K562 (cell line): ENCODE measurements at regions not wholly inside any gene's neighbourhood (a gene's known extent, or its start where the extent isn't known, plus 50 kb on each side); places are given as distances from the start of the nearest gene placed in this dataset.

Source experiments
- ATAC-seq: fragments of 200-7000 bp; cut with Tn5 transposase; 3 replicates; pipeline ENCODE4 v1.9.1; 2020; ENCODE audit warnings: moderate library complexity
- BruUV-seq: library from RNA; stranded (reverse); fragments of 400-500 nt; replicated peaks from 2 replicates; lab custom pipeline; 2021; lab: Mats Ljungman, UMichigan
- CTCF ChIA-PET: fragments of 300-600 bp; formaldehyde crosslinking; extraction: SDS; loops from one replicate; lab custom pipeline; 2021; ENCODE audit warnings: low intra/inter-chr PET ratio; lab: Yijun Ruan, JAX
- POLR2A ChIA-PET: fragments of 300-600, 350-650 bp; sonication (Branson Sonifier 250); formaldehyde crosslinking; extraction: SDS; loops from one replicate; lab custom pipeline; 2021; ENCODE audit warnings: antibody characterized with exemption, inconsistent platforms; lab: Yijun Ruan, JAX
- DNase-seq, 4 experiments: peaks; one replicate each; pipeline versions ENCODE4 v3.0.0 to v3.0.0-alpha.2; 2011 to 2018; ENCODE audit warnings: low spot score in 3 of 4, mixed read lengths in 3 of 4; ENCODE audit errors: extremely low read depth in 1 of 4
- FAIRE-seq: peaks from 2 replicates; lab custom pipeline; 2011; peaks lifted over from hg19 to GRCh38; lab: Jason Lieb, UNC
- H2AFZ ChIP-seq: 2 replicates; pipeline ENCODE4 v1.6.0; 2011; ENCODE audit warnings: low read depth, low read length, control low read depth, inconsistent platforms
- H3K27ac ChIP-seq: fragments of 200-600 bp; 3 replicates; pipeline ENCODE4 v1.8.0; 2011; ENCODE audit warnings: low read depth, mild to moderate bottlenecking, control low read depth, inconsistent platforms, low read length, moderate library complexity, mixed read lengths; ENCODE audit errors: extremely low read depth
- H3K27me3 ChIP-seq, 2 experiments: fragments of 300-600 bp in 1 of 2; 2 replicates in 1 of 2; 3 replicates in 1 of 2; pipeline versions ENCODE4 v1.6.0 to v1.8.0; 2011; ENCODE audit warnings: inconsistent platforms in 2 of 2, low read length in 2 of 2, mild to moderate bottlenecking in 1 of 2, mixed read lengths in 1 of 2, moderate library complexity in 1 of 2; ENCODE audit not compliant: control insufficient read depth in 2 of 2, insufficient read depth in 2 of 2
- H3K36me3 ChIP-seq: fragments of 300-600 bp; 3 replicates; pipeline ENCODE4 v1.8.0; 2011; ENCODE audit warnings: mild to moderate bottlenecking, low read length, inconsistent platforms; ENCODE audit not compliant: control insufficient read depth, insufficient read depth
- H3K4me1 ChIP-seq, 2 experiments: fragments of 200-600 bp in 1 of 2; replicated peaks in 1 of 2; 2 replicates in 1 of 2; 3 replicates in 1 of 2; pipeline versions ENCODE4 v1.5.1 to v1.8.0; 2011; ENCODE audit warnings: inconsistent platforms in 2 of 2, low read length in 2 of 2, mild to moderate bottlenecking in 1 of 2, mixed read lengths in 1 of 2, moderate library complexity in 1 of 2; ENCODE audit not compliant: control insufficient read depth in 2 of 2, insufficient read depth in 2 of 2
- H3K4me2 ChIP-seq: 2 replicates; pipeline ENCODE4 v1.6.1; 2011; ENCODE audit warnings: low read length, control low read depth, inconsistent platforms, mixed read lengths; ENCODE audit not compliant: insufficient read depth
- H3K4me3 ChIP-seq: fragments of 200-600 bp; sonication (generic), shearing (Covaris generic); 2 replicates; pipeline ENCODE4 v1.5.1; 2016; ENCODE audit warnings: control low read depth, inconsistent platforms
- H3K79me2 ChIP-seq: fragments of 200-600 bp; 3 replicates; pipeline ENCODE4 v1.8.0; 2011; ENCODE audit warnings: low read length, inconsistent platforms; ENCODE audit not compliant: control insufficient read depth, insufficient read depth
- H3K9ac ChIP-seq, 2 experiments: 2 replicates each; pipeline versions ENCODE4 v1.6.0 to v1.6.1; 2011; ENCODE audit warnings: low read depth in 2 of 2, low read length in 2 of 2, control low read depth in 1 of 2, inconsistent platforms in 1 of 2, mild to moderate bottlenecking in 1 of 2, mixed read lengths in 1 of 2; ENCODE audit not compliant: insufficient read depth in 1 of 2
- H3K9me1 ChIP-seq: one replicate; pipeline ENCODE4 v1.6.0; 2011; ENCODE audit warnings: inconsistent platforms, mild to moderate bottlenecking, low read length, moderate library complexity; ENCODE audit not compliant: control insufficient read depth, insufficient read depth
- H3K9me3 ChIP-seq: replicated peaks from 2 replicates; pipeline ENCODE4 v1.5.1; 2011; ENCODE audit warnings: low read depth, low read length, inconsistent platforms; ENCODE audit not compliant: control insufficient read depth, insufficient read depth
- H4K20me1 ChIP-seq: replicated peaks from 2 replicates; pipeline ENCODE4 v1.6.1; 2011; ENCODE audit warnings: low read length, inconsistent platforms, mixed read lengths; ENCODE audit not compliant: control insufficient read depth, insufficient read depth
- ATF1 ChIP-seq, 2 experiments: fragments of 450-650 bp in 1 of 2; IDR thresholded peaks; 2 replicates each; pipeline ENCODE4 v1.6.1; 2016; ENCODE audit warnings: missing compliant biosample characterization in 1 of 2, missing genetic modification characterization in 1 of 2
- CBFA2T2 ChIP-seq: fragments of 450-650 bp; conservative IDR thresholded peaks from 2 replicates; pipeline ENCODE4 v1.6.1; 2017; ENCODE audit warnings: mild to moderate bottlenecking
- GATAD2A ChIP-seq: fragments of 450-650 bp; IDR thresholded peaks from 2 replicates; pipeline ENCODE4 v1.6.1; 2017
- HSF4 ChIP-seq: fragments of 250-450 bp; sonication (Bioruptor Pico); IDR thresholded peaks from 2 replicates; pipeline ENCODE4 v2.1.2; 2022; ENCODE audit warnings: mild to moderate bottlenecking, moderate library complexity, borderline replicate concordance
- JUN ChIP-seq, 2 experiments: sonication (generic) in 1 of 2; formaldehyde crosslinking in 1 of 2; IDR thresholded peaks; 2 replicates each; pipeline versions ENCODE4 v1.6.1 to v1.8.0; 2012 to 2022; ENCODE audit warnings: borderline replicate concordance in 2 of 2, mild to moderate bottlenecking in 2 of 2, improper control_type of control experiment in 1 of 2, low read depth in 1 of 2, low read length in 1 of 2, missing genetic modification reagents in 1 of 2
- L3MBTL2 ChIP-seq: fragments of 450-650 bp; IDR thresholded peaks from 2 replicates; pipeline ENCODE4 v1.6.1; 2016; ENCODE audit warnings: mild to moderate bottlenecking, moderate library complexity
- MEIS2 ChIP-seq: fragments of 450-650 bp; IDR thresholded peaks from 2 replicates; pipeline ENCODE4 v1.6.1; 2014; ENCODE audit warnings: mild to moderate bottlenecking; ENCODE audit not compliant: partially characterized antibody
- PCBP2 ChIP-seq: fragments of 200-400 bp; formaldehyde crosslinking; IDR thresholded peaks from 2 replicates; pipeline ENCODE4 v1.6.1; 2018; ENCODE audit warnings: low read length, low read depth, mild to moderate bottlenecking, moderate library complexity; ENCODE audit not compliant: poor library complexity, severe bottlenecking
- PTTG1 ChIP-seq: fragments of 450-650 bp; IDR thresholded peaks from 2 replicates; pipeline ENCODE4 v1.6.1; 2016; ENCODE audit warnings: low read depth, mild to moderate bottlenecking, missing genetic modification characterization, missing compliant biosample characterization
- RFX1 ChIP-seq: fragments of 450-650 bp; IDR thresholded peaks from 2 replicates; pipeline ENCODE4 v1.6.1; 2016; ENCODE audit warnings: mild to moderate bottlenecking, moderate library complexity
- RHOXF2B ChIP-seq: fragments of 250-450 bp; sonication (Bioruptor Pico); conservative IDR thresholded peaks from 2 replicates; pipeline ENCODE4 v1.5.1; 2021
- THRA ChIP-seq: fragments of 450-650 bp; IDR thresholded peaks from 2 replicates; pipeline ENCODE4 v1.6.1; 2017; ENCODE audit warnings: mild to moderate bottlenecking, moderate library complexity
- TOE1 ChIP-seq, 2 experiments: fragments of 450-650 bp in 1 of 2; sonication (generic) in 1 of 2; formaldehyde crosslinking in 1 of 2; IDR thresholded peaks; 2 replicates each; pipeline versions ENCODE4 v1.7.1 to v1.8.0; 2016 to 2022; ENCODE audit warnings: borderline replicate concordance in 2 of 2, mild to moderate bottlenecking in 2 of 2, antibody characterized with exemption in 1 of 2, inconsistent platforms in 1 of 2, low read depth in 1 of 2, missing genetic modification reagents in 1 of 2, moderate library complexity in 1 of 2
- ZNF124 ChIP-seq: sonication (generic); formaldehyde crosslinking; IDR thresholded peaks from 2 replicates; pipeline ENCODE4 v1.8.1; 2022; ENCODE audit warnings: missing genetic modification reagents
- ZNF324 ChIP-seq: fragments of 250-450 bp; sonication (Bioruptor Pico); IDR thresholded peaks from 2 replicates; pipeline ENCODE4 v1.4.0; 2020; ENCODE audit warnings: mild to moderate bottlenecking
- ZNF584 ChIP-seq: fragments of 200-800 bp; sonication (Bioruptor generic); IDR thresholded peaks from 2 replicates; pipeline ENCODE4 v1.6.1; 2016; ENCODE audit warnings: low read depth, mild to moderate bottlenecking, missing genetic modification characterization, missing compliant biosample characterization
- whole genome bisulfite sequencing: fragments of 100-300 bp; shearing (Covaris generic); methylation state at CpG from one replicate; pipeline ENCODE4 v1.1.6; 2016; ENCODE audit warnings: low coverage, mixed read lengths; ENCODE audit not compliant: insufficient coverage; ENCODE audit errors: missing lambda C conversion rate; 5-methylcytosine and 5-hydroxymethylcytosine counted together
- in situ Hi-C: fragments of 300-500 bp; cut with MboI; formaldehyde crosslinking; loops from 4 replicates; pipeline ENCODE4 v1.15.0; 2018; ENCODE audit warnings: inconsistent platforms, mixed read lengths
- intact Hi-C: fragments of 100-400 bp; cut with micrococcal nuclease; formaldehyde crosslinking; loops from 2 replicates; pipeline ENCODE4 v1.14.2; 2022
- TF ChIP-seq, protein P1 (sequence below): sonication (generic); formaldehyde crosslinking; IDR thresholded peaks from 2 replicates; pipeline ENCODE4 v1.8.1; 2023; ENCODE audit warnings: mild to moderate bottlenecking, missing genetic modification reagents, moderate library complexity

GRCh38 chr21:35920436-35920835 is 139.9 kb downstream of the SETD4 start:
- Histone ChIP-seq H3K9me3 (no peaks in the 10 kb centered on the region), H3K9me1 (no peaks in the 10 kb centered on the region), H3K27ac (no peak overlapping the region), H3K4me1 (no peaks in the 10 kb centered on the region), H3K4me3 (no peak overlapping the region), H3K4me2 (no peak overlapping the region), H4K20me1 (no peaks in the 10 kb centered on the region), H3K27me3 (peaks cover 0 to 3% of the 10 kb centered on the region in 2 experiments; a peak in 1 of 5 replicates), H2AFZ (no peak overlapping the region), H3K79me2 (no peaks in the 10 kb centered on the region), H3K36me3 (no peaks in the 10 kb centered on the region), H3K9ac (no peak overlapping the region)
- FAIRE-seq: no peak
- in situ Hi-C loops: no loop called here
- intact Hi-C loops: no loop called here
- TF ChIP-seq MEIS2: no peak
- TF ChIP-seq ZNF124 (CRISPR knock-in tag): no peak
- TF ChIP-seq CBFA2T2: no peak
- no peak for TF ChIP-seq ATF1 (CRISPR knock-in tag; IDR thresholded peaks at IDR 0.05)
- no peak for TF ChIP-seq ATF1 (tag; IDR thresholded peaks at IDR 0.05)
- TF ChIP-seq JUN (IDR thresholded peaks at IDR 0.05; ENCODE audit: borderline replicate concordance, low read depth, low read length): no peak
- TF ChIP-seq JUN (CRISPR knock-in tag; IDR thresholded peaks at IDR 0.05; ENCODE audit: borderline replicate concordance): no peak
- TF ChIP-seq GATAD2A: no peak
- TF ChIP-seq, protein P1, sequence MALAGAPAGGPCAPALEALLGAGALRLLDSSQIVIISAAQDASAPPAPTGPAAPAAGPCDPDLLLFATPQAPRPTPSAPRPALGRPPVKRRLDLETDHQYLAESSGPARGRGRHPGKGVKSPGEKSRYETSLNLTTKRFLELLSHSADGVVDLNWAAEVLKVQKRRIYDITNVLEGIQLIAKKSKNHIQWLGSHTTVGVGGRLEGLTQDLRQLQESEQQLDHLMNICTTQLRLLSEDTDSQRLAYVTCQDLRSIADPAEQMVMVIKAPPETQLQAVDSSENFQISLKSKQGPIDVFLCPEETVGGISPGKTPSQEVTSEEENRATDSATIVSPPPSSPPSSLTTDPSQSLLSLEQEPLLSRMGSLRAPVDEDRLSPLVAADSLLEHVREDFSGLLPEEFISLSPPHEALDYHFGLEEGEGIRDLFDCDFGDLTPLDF (CRISPR knock-in tag): no peak
- no peak for TF ChIP-seq PCBP2
- no peak for TF ChIP-seq PTTG1 (tag)
- no peak for TF ChIP-seq ZNF584 (CRISPR knock-in tag)
- no peak for TF ChIP-seq L3MBTL2
- no peak for TF ChIP-seq HSF4 (CRISPR knock-in tag)
- no peak for TF ChIP-seq ZNF324
- TF ChIP-seq THRA: no peak
- no peak for TF ChIP-seq RFX1
- no peak for TF ChIP-seq RHOXF2B (CRISPR knock-in tag)
- no peak for TF ChIP-seq TOE1 (IDR thresholded peaks at IDR 0.05; ENCODE audit: borderline replicate concordance)
- TF ChIP-seq TOE1 (CRISPR knock-in tag; IDR thresholded peaks at IDR 0.05; ENCODE audit: borderline replicate concordance, low read depth): no peak
- no TSS peak for BruUV-seq
- ChIA-PET CTCF (no interaction called here), POLR2A (no interaction called here)
- DNase-seq: no peak
- no peak for ATAC-seq
- 0% methylated on average over 3 of the region's 3 CpGs for WGBS
